ENCODE measurements at regions not wholly inside any gene's neighbourhood (a gene's known extent, or its start where the extent isn't known, plus 50 kb on each side); places are given as distances from the start of the nearest gene placed in this dataset.

DNA sequence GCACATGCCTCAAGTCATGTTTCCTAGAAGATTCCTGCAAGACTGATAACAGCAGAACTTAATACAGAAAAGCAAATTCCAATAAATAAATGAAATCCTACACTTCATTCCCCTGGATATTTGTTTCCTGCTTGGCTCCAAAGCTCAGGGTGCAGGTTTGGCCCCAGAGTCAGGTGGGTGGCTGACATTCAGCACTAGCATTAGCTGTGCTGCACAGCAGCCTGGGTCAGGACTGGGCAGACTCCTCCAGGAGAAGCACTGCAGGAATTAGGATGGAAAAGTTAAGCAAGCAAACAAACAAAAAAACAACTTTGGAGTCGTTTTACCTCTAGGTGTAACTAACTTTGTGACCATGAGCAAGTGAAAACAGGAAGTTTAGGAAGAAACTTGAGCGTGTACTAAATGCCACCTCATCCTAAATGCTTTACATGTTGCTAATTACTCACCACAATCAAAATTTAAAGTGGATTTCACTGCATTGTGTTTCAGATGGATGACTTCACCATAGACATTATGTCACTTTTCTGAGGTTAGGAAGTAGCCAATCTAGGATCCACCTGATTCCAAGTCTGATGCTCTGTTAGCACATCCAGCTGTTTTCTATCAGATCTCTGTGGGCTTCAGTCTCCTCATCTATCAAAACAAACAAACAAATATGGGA lies 239.4 kb downstream of the C7orf25 start:
- Histone ChIP-seq H3K36me3 (ENCODE audit: control insufficient read depth, insufficient read depth, low read length) (no peaks in the 10 kb centered on the region), H3K27me3 (ENCODE audit: control insufficient read depth, insufficient read depth, low read length) (no peaks in the 10 kb centered on the region), H3K27ac (ENCODE audit: insufficient read depth, low read length, poor library complexity, severe bottlenecking) (no peak overlapping the region), H3K9me3 (ENCODE audit: control insufficient read depth in 2 of 2, low read length in 2 of 2) (peaks cover 0 to 2% of the 10 kb centered on the region in 2 experiments), H3K4me3 (ENCODE audit: low read depth, low read length) (no peak overlapping the region), H3K4me1 (ENCODE audit: control insufficient read depth, insufficient read depth, low read length, poor library complexity, severe bottlenecking) (no peaks in the 10 kb centered on the region)
- Mint-ChIP-seq H3K27me3 (no peaks in the 10 kb centered on the region), H3K4me1 (no peaks in the 10 kb centered on the region), H3K36me3 (no peaks in the 10 kb centered on the region), H3K27ac (no peak overlapping the region), H3K9me3 (peaks cover 0 to 4% (median 3%) of the 10 kb centered on the region in 7 donors), H3K4me3 (no peak overlapping the region)
- ATAC-seq (ENCODE audit: low read depth in 2 of 2) = no peak
- DNase-seq = no peak

DNA sequence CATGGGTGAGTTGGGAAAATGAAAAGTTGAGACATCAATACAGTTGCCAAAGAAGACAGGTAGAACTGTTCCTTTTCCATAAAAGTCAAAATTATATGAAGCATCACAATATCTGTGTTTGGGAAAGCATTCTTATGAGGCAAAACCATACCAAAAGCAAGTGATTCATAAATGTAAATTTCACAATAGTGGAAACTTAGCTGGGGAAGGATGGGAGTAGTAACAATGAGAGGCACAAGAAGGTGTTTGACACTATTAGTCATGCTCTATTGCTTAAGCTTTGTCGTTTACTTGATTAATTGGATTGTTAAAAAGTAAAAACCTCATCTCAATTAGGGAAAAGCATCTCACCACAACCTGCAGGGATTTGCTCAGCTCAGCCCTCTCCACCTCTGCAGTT lies 240.2 kb downstream of the C7orf25 start:
- no peak for ATAC-seq (ENCODE audit: low read depth in 2 of 2)

DNA sequence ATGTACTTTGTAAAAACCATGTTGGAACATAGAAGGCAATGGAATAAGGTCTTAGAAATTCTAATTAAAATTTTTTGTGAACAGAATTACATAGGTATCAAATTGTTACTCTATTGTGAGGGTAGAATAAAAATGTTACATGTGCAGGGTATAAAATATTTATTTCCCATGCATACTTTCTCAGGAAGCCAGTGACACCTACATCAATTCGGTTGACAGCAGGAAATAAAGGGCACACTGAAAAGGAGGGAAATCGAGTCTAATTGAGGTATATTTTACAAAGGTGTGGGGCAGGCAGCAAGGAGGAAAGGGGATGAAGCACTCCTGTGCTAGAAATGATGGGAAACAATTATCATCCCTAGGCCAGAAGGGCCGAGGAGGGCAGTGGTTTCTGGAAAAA lies 244.9 kb downstream of the C7orf25 start:
- peaks cover 4% of the 10 kb centered on the region for H3K27me3 Mint-ChIP-seq
- H3K4me3 Mint-ChIP-seq = no peak overlapping the region
- no peak overlapping the region for H3K4me3 ChIP-seq (ENCODE audit: low read depth, low read length)
- H3K36me3 Mint-ChIP-seq = no peaks in the 10 kb centered on the region
- no peaks in the 10 kb centered on the region for H3K27me3 ChIP-seq (ENCODE audit: control insufficient read depth, insufficient read depth, low read length)
- H3K27ac ChIP-seq (ENCODE audit: insufficient read depth, low read length, poor library complexity, severe bottlenecking) = no peak overlapping the region
- H3K4me1 Mint-ChIP-seq = no peaks in the 10 kb centered on the region
- no peak overlapping the region for H3K27ac Mint-ChIP-seq
- H3K9me3 ChIP-seq (ENCODE audit: control insufficient read depth in 2 of 2, low read length in 2 of 2) = peaks cover 8 to 10% of the 10 kb centered on the region in 2 experiments
- H3K9me3 Mint-ChIP-seq = peaks cover 0 to 38% (median 7%) of the 10 kb centered on the region in 7 donors
- DNase-seq = no peak
- no peak for ATAC-seq (ENCODE audit: low read depth in 2 of 2)
- H3K36me3 ChIP-seq (ENCODE audit: control insufficient read depth, insufficient read depth, low read length) = no peaks in the 10 kb centered on the region
- H3K4me1 ChIP-seq (ENCODE audit: control insufficient read depth, insufficient read depth, low read length, poor library complexity, severe bottlenecking) = no peaks in the 10 kb centered on the region

More for the DNA sequence above, 240.2 kb downstream of the C7orf25 start:
- Mint-ChIP-seq H3K36me3 (no peaks in the 10 kb centered on the region), H3K4me3 (no peak overlapping the region), H3K9me3 (peaks cover 0 to 12% (median 4%) of the 10 kb centered on the region in 7 donors), H3K27ac (no peak overlapping the region), H3K4me1 (no peaks in the 10 kb centered on the region), H3K27me3 (no peaks in the 10 kb centered on the region)
- Histone ChIP-seq H3K4me3 (ENCODE audit: low read depth, low read length) (no peak overlapping the region), H3K36me3 (ENCODE audit: control insufficient read depth, insufficient read depth, low read length) (no peaks in the 10 kb centered on the region), H3K4me1 (ENCODE audit: control insufficient read depth, insufficient read depth, low read length, poor library complexity, severe bottlenecking) (no peaks in the 10 kb centered on the region), H3K27ac (ENCODE audit: insufficient read depth, low read length, poor library complexity, severe bottlenecking) (no peak overlapping the region), H3K27me3 (ENCODE audit: control insufficient read depth, insufficient read depth, low read length) (no peaks in the 10 kb centered on the region), H3K9me3 (ENCODE audit: control insufficient read depth in 2 of 2, low read length in 2 of 2) (peaks cover 8% of the 10 kb centered on the region in 2 experiments)
- DNase-seq = no peak

DNA sequence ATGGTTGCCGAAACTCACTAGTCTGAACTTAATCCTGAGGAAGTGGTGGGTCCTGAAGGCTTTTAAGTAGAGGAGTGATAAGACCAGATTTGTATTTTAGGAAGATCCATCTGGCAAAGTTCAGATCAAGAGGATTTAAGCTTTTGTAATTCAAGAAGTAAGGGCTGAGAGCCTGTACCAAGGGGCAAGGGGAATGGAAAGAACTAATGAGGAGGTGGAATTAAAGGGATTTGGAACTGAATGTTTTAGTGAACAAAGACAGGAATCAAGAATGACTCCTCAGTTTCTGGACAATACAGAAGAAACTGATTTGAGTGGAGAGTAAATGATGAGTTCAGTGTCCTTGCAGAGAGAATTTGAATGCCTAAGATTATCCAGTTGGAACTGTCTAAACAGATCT lies 249.0 kb downstream of the C7orf25 start:
- H3K36me3 ChIP-seq (ENCODE audit: control insufficient read depth, insufficient read depth, low read length) = no peaks in the 10 kb centered on the region
- H3K9me3 ChIP-seq (ENCODE audit: control insufficient read depth in 2 of 2, low read length in 2 of 2) = peaks cover 8 to 10% of the 10 kb centered on the region in 2 experiments
- H3K4me3 ChIP-seq (ENCODE audit: low read depth, low read length) = no peak overlapping the region
- DNase-seq (no peak), ATAC-seq (ENCODE audit: low read depth in 2 of 2) (no peak)
- Mint-ChIP-seq H3K27me3 (peaks cover 4% of the 10 kb centered on the region), H3K4me1 (no peaks in the 10 kb centered on the region), H3K9me3 (peaks cover 0 to 47% (median 7%) of the 10 kb centered on the region in 7 donors), H3K36me3 (no peaks in the 10 kb centered on the region), H3K27ac (no peak overlapping the region), H3K4me3 (no peak overlapping the region)
- no peaks in the 10 kb centered on the region for H3K27me3 ChIP-seq (ENCODE audit: control insufficient read depth, insufficient read depth, low read length)
- no peaks in the 10 kb centered on the region for H3K4me1 ChIP-seq (ENCODE audit: control insufficient read depth, insufficient read depth, low read length, poor library complexity, severe bottlenecking)
- H3K27ac ChIP-seq (ENCODE audit: insufficient read depth, low read length, poor library complexity, severe bottlenecking) = no peak overlapping the region

DNA sequence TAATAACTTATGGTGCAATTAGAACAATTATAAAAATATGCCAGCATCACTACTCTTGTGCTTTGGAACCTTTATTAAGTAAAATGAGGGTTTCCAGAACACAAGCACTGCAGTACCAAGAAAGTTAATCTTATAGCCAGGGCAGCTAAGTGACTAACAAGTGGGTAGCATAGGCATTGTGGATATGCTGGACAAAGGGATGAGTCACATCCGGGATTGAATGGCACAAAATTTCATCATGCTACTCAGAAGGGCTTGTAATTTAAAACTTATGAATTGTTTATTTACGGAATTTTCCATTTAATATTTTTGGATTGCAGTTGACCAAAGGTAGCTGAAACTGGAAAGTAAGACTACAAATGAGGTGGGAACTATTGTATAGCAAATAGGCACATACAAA lies 250.6 kb downstream of the C7orf25 start:
- no peaks in the 10 kb centered on the region for H3K36me3 ChIP-seq (ENCODE audit: control insufficient read depth, insufficient read depth, low read length)
- Mint-ChIP-seq H3K4me3 (no peak overlapping the region), H3K36me3 (no peaks in the 10 kb centered on the region), H3K27me3 (peaks cover 4% of the 10 kb centered on the region), H3K27ac (no peak overlapping the region), H3K4me1 (no peaks in the 10 kb centered on the region), H3K9me3 (peaks cover 0 to 33% (median 5%) of the 10 kb centered on the region in 7 donors)
- H3K27me3 ChIP-seq (ENCODE audit: control insufficient read depth, insufficient read depth, low read length) = no peaks in the 10 kb centered on the region
- H3K9me3 ChIP-seq (ENCODE audit: control insufficient read depth in 2 of 2, low read length in 2 of 2) = peaks cover 0 to 2% of the 10 kb centered on the region in 2 experiments
- H3K4me3 ChIP-seq (ENCODE audit: low read depth, low read length) = no peak overlapping the region
- H3K4me1 ChIP-seq (ENCODE audit: control insufficient read depth, insufficient read depth, low read length, poor library complexity, severe bottlenecking) = no peaks in the 10 kb centered on the region
- DNase-seq (no peak), ATAC-seq (ENCODE audit: low read depth in 2 of 2) (no peak)
- H3K27ac ChIP-seq (ENCODE audit: insufficient read depth, low read length, poor library complexity, severe bottlenecking) = no peak overlapping the region

DNA sequence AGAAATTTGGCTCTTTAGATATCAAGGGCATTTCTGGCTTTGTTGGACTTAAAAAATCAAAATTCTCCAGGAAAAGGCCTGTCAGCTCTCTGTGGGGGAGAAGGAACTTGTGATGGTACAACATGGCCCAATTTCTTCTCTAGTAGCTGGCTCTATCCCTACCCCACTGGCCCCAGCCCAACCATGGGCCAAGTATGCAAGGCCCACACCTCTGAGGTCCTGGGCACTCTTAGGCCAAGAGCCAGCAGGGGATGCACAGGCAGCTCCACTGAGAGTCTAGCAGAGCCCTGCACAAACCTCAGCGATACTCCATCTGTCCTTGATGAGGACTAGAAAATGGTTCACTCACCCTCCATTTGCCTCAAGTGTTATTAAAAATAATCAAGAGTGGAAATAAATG lies 261.2 kb downstream of the C7orf25 start:
- H3K9me3 Mint-ChIP-seq = peaks cover 0 to 17% (median 3%) of the 10 kb centered on the region in 7 donors
- no peaks in the 10 kb centered on the region for H3K4me1 Mint-ChIP-seq

DNA sequence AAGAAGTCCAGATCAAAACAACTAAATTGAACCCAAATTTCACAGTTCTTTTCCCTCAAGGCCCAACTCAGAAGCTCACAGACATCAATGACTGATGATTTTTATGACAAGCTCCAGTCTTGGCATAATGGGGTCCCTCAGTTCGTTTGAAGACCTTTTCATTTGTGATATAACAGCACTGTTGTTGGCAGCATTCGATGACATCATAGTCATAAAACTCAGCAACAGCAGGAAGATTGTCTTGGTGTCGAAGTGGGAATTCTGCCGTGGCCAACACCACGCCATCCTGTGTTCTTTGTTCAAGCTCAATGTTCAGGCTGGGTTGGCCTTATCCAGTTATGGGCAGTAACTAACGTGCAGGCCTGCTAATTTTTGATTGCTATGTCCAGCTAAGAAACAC lies 261.7 kb downstream of the C7orf25 start:
- Mint-ChIP-seq H3K4me3 (no peak overlapping the region), H3K4me1 (no peaks in the 10 kb centered on the region), H3K9me3 (peaks cover 0 to 14% (median 3%) of the 10 kb centered on the region in 7 donors), H3K27ac (no peak overlapping the region), H3K27me3 (no peaks in the 10 kb centered on the region), H3K36me3 (no peaks in the 10 kb centered on the region)
- Histone ChIP-seq H3K4me3 (ENCODE audit: low read depth, low read length) (no peak overlapping the region), H3K36me3 (ENCODE audit: control insufficient read depth, insufficient read depth, low read length) (no peaks in the 10 kb centered on the region), H3K27ac (ENCODE audit: insufficient read depth, low read length, poor library complexity, severe bottlenecking) (no peak overlapping the region), H3K9me3 (ENCODE audit: control insufficient read depth in 2 of 2, low read length in 2 of 2) (peaks cover under 1 to 3% of the 10 kb centered on the region in 2 experiments), H3K4me1 (ENCODE audit: control insufficient read depth, insufficient read depth, low read length, poor library complexity, severe bottlenecking) (no peaks in the 10 kb centered on the region), H3K27me3 (ENCODE audit: control insufficient read depth, insufficient read depth, low read length) (no peaks in the 10 kb centered on the region)
- no peak for ATAC-seq (ENCODE audit: low read depth in 2 of 2)
- DNase-seq = no peak

More for the DNA sequence above, 261.2 kb downstream of the C7orf25 start:
- H3K4me3 ChIP-seq (ENCODE audit: low read depth, low read length) = no peak overlapping the region
- Mint-ChIP-seq H3K27ac (no peak overlapping the region), H3K4me3 (no peak overlapping the region), H3K36me3 (no peaks in the 10 kb centered on the region), H3K27me3 (no peaks in the 10 kb centered on the region)
- ATAC-seq (ENCODE audit: low read depth in 2 of 2) (no peak), DNase-seq (no peak)
- no peaks in the 10 kb centered on the region for H3K36me3 ChIP-seq (ENCODE audit: control insufficient read depth, insufficient read depth, low read length)
- no peaks in the 10 kb centered on the region for H3K4me1 ChIP-seq (ENCODE audit: control insufficient read depth, insufficient read depth, low read length, poor library complexity, severe bottlenecking)
- H3K27ac ChIP-seq (ENCODE audit: insufficient read depth, low read length, poor library complexity, severe bottlenecking) = no peak overlapping the region
- H3K9me3 ChIP-seq (ENCODE audit: control insufficient read depth in 2 of 2, low read length in 2 of 2) = peaks cover 4 to 6% of the 10 kb centered on the region in 2 experiments
- no peaks in the 10 kb centered on the region for H3K27me3 ChIP-seq (ENCODE audit: control insufficient read depth, insufficient read depth, low read length)

DNA sequence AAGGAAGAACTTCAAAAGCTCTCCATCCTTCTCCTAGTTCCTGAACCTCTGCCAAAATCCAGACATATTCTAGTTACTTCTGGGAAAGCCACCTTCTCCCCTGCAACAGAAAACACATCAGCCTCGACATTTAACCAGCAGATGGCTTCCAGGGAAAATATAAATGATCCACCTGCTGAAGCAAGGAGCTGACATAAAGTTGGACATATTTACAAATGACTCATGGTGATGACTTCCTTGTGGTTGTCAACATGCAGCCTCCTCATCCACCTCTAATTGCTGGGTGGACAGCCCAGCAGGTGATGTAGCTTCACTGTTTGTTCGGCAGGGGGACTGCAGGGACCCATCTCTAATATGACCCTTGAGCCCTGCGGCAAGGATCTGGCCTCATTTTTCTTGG lies 266.0 kb downstream of the C7orf25 start:
- no peaks in the 10 kb centered on the region for H3K36me3 Mint-ChIP-seq
- H3K27me3 Mint-ChIP-seq = no peaks in the 10 kb centered on the region
- Histone ChIP-seq H3K4me3 (ENCODE audit: low read depth, low read length) (no peak overlapping the region), H3K36me3 (ENCODE audit: control insufficient read depth, insufficient read depth, low read length) (no peaks in the 10 kb centered on the region), H3K27ac (ENCODE audit: insufficient read depth, low read length, poor library complexity, severe bottlenecking) (no peak overlapping the region), H3K27me3 (ENCODE audit: control insufficient read depth, insufficient read depth, low read length) (no peaks in the 10 kb centered on the region), H3K9me3 (ENCODE audit: control insufficient read depth in 2 of 2, low read length in 2 of 2) (no peaks in the 10 kb centered on the region), H3K4me1 (ENCODE audit: control insufficient read depth, insufficient read depth, low read length, poor library complexity, severe bottlenecking) (no peaks in the 10 kb centered on the region)
- no peak overlapping the region for H3K4me3 Mint-ChIP-seq
- H3K27ac Mint-ChIP-seq = no peak overlapping the region
- ATAC-seq (ENCODE audit: low read depth in 2 of 2) (no peak), DNase-seq (no peak)
- H3K4me1 Mint-ChIP-seq = no peaks in the 10 kb centered on the region
- H3K9me3 Mint-ChIP-seq = peaks cover 0 to 6% (median 0%) of the 10 kb centered on the region in 7 donors

Measured in CD4-positive, CD25-positive, alpha-beta regulatory T cell (primary cell).